ENCODE measurements at regions not wholly inside any gene's neighbourhood (a gene's known extent, or its start where the extent isn't known, plus 50 kb on each side); places are given as distances from the start of the nearest gene placed in this dataset.
"Not testable (repeated sequence)": the region's sequence is repeated elsewhere in the genome, so short reads cannot be mapped to it uniquely, and the experiment has no call there.

DNA sequence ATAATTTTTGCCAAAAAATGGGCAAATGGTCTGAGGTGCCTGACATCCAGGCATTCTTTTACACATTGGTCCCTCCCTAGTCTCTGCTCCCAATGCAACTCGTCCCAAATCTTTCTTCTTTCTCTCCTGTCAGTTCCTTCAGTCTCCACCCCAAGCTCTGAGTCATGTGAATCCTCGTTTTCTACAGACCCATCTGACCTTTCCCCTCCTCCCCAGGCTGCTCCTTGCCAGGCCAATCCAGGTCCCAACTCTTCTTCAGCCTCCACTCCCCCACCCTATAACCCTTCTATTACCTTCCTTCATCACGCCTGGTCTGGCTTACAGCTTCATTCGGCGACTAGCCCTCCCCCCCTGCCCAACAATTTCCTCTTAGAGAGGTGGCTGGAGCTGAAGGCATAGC, 55.3 kb downstream of the BBS10 start:
- TF ChIP-seq CTCF, POLR2A, EP300 (IDR thresholded peaks at IDR 0.05): not testable (repeated sequence)
